HepG2 (cell line): ENCODE measurements at regions not wholly inside any gene's neighbourhood (a gene's known extent, or its start where the extent isn't known, plus 50 kb on each side); places are given as distances from the start of the nearest gene placed in this dataset.
A peak's percentile ranks its signal among the peaks of the same experiment; 100 is the strongest.
"Not testable (repeated sequence)": the region's sequence is repeated elsewhere in the genome, so short reads cannot be mapped to it uniquely, and the experiment has no call there.

ENCODE experiments used
- ATAC-seq: fragments of 200-7000 bp; cut with Tn5 transposase; 3 replicates; pipeline ENCODE4 v1.9.1; 2020; ENCODE audit warnings: mild to moderate bottlenecking, moderate library complexity
- BruUV-seq: library from RNA; stranded (reverse); fragments of 400-500 nt; replicated peaks from 2 replicates; lab custom pipeline; 2021; lab: Mats Ljungman, UMichigan
- CTCF ChIA-PET: fragments of 300-600 bp; formaldehyde crosslinking; extraction: SDS; loops from one replicate; lab custom pipeline; 2021; ENCODE audit warnings: low total read pairs, inconsistent platforms, low intra/inter-chr PET ratio; lab: Yijun Ruan, JAX
- POLR2A ChIA-PET: fragments of 350-600 bp; sonication (Branson Sonifier 250); formaldehyde crosslinking; loops from one replicate; lab custom pipeline; 2020; ENCODE audit warnings: antibody characterized with exemption, inconsistent platforms; lab: Yijun Ruan, JAX
- DNase-seq: peaks from one replicate; pipeline ENCODE4 v3.0.0-alpha.2; 2015; ENCODE audit warnings: low spot score
- FAIRE-seq: peaks from 3 replicates; lab custom pipeline; 2011; peaks lifted over from hg19 to GRCh38; lab: Jason Lieb, UNC
- H2AFZ ChIP-seq: one replicate; pipeline ENCODE4 v1.6.1; 2011; ENCODE audit warnings: low read length, inconsistent platforms
- H3K27ac ChIP-seq: fragments of 300-600 bp; 3 replicates; pipeline ENCODE4 v1.8.0; 2011; ENCODE audit warnings: mixed run types, mild to moderate bottlenecking, mixed read lengths, low read length, inconsistent platforms; ENCODE audit not compliant: insufficient read depth; ENCODE audit errors: extremely low read length
- H3K27me3 ChIP-seq, 2 experiments: fragments of 200-600 bp in 1 of 2; 2 replicates in 1 of 2; 3 replicates in 1 of 2; pipeline versions ENCODE4 v1.6.0 to v1.8.0; 2011; ENCODE audit warnings: low read length in 2 of 2, mild to moderate bottlenecking in 2 of 2, moderate library complexity in 2 of 2, inconsistent platforms in 1 of 2; ENCODE audit not compliant: insufficient read depth in 2 of 2, control insufficient read depth in 1 of 2
- H3K36me3 ChIP-seq, 2 experiments: fragments of 200-600 bp in 1 of 2; replicated peaks in 1 of 2; 2 replicates in 1 of 2; 3 replicates in 1 of 2; pipeline versions ENCODE4 v1.5.1 to v1.8.0; 2011; ENCODE audit warnings: low read length in 2 of 2, inconsistent platforms in 1 of 2; ENCODE audit not compliant: insufficient read depth in 2 of 2, control insufficient read depth in 1 of 2
- H3K4me1 ChIP-seq: 2 replicates; pipeline ENCODE4 v1.5.1; 2012; ENCODE audit warnings: low read length, inconsistent platforms; ENCODE audit not compliant: insufficient read depth
- H3K4me2 ChIP-seq: 2 replicates; pipeline ENCODE4 v1.6.0; 2011; ENCODE audit warnings: low read depth, low read length, inconsistent platforms
- H3K4me3 ChIP-seq, 3 experiments: fragments of 200-600 bp in 1 of 3; sonication (generic), shearing (Covaris generic) in 1 of 3; replicated peaks in 1 of 3; 2 replicates each; pipeline ENCODE4 v1.5.1; 2011 to 2016; ENCODE audit warnings: low read length in 3 of 3, inconsistent platforms in 2 of 3, low read depth in 2 of 3, mild to moderate bottlenecking in 2 of 3, control low read depth in 1 of 3, mixed read lengths in 1 of 3; ENCODE audit not compliant: insufficient read depth in 1 of 3
- H3K79me2 ChIP-seq: one replicate; pipeline ENCODE4 v1.6.1; 2011; ENCODE audit warnings: low read length, inconsistent platforms; ENCODE audit not compliant: insufficient read depth
- H3K9ac ChIP-seq: 2 replicates; pipeline ENCODE4 v1.6.0; 2011; ENCODE audit warnings: mild to moderate bottlenecking, low read depth, low read length, inconsistent platforms; ENCODE audit not compliant: insufficient read depth
- H3K9me3 ChIP-seq: 2 replicates; pipeline ENCODE4 v1.5.1; 2012; ENCODE audit warnings: mild to moderate bottlenecking, low read length
- H4K20me1 ChIP-seq: 2 replicates; pipeline ENCODE4 v1.6.0; 2011; ENCODE audit warnings: inconsistent platforms, mild to moderate bottlenecking, low read length, moderate library complexity; ENCODE audit not compliant: insufficient read depth
- ELF1 ChIP-seq: sonication (generic); formaldehyde crosslinking; IDR thresholded peaks from 2 replicates; pipeline ENCODE4 v1.4.0; 2020; ENCODE audit warnings: missing genetic modification reagents
- GABPB1 ChIP-seq: IDR thresholded peaks from 2 replicates; pipeline ENCODE4 v1.6.1; 2016; ENCODE audit warnings: mild to moderate bottlenecking, missing genetic modification reagents, moderate library complexity, missing compliant biosample characterization
- HMGXB4 ChIP-seq, 2 experiments: sonication (generic) in 1 of 2; formaldehyde crosslinking in 1 of 2; IDR thresholded peaks; 2 replicates each; pipeline versions ENCODE4 v1.4.0 to v1.6.1; 2018 to 2020; ENCODE audit warnings: missing genetic modification reagents in 2 of 2, borderline replicate concordance in 1 of 2, low read depth in 1 of 2, mild to moderate bottlenecking in 1 of 2, missing biosample characterization in 1 of 2
- KDM2A ChIP-seq: sonication (generic); formaldehyde crosslinking; IDR thresholded peaks from 2 replicates; pipeline ENCODE4 v1.4.0; 2020; ENCODE audit warnings: low read depth, missing genetic modification reagents, borderline replicate concordance
- STAG1 ChIP-seq: sonication (generic); formaldehyde crosslinking; IDR thresholded peaks from 2 replicates; pipeline ENCODE4 v1.4.0; 2020; ENCODE audit warnings: missing genetic modification reagents
- UBTF ChIP-seq: sonication (generic); formaldehyde crosslinking; IDR thresholded peaks from 2 replicates; pipeline ENCODE4 v1.4.0; 2020; ENCODE audit warnings: mild to moderate bottlenecking, missing genetic modification reagents
- ZNF800 ChIP-seq: sonication (generic); formaldehyde crosslinking; IDR thresholded peaks from 2 replicates; pipeline ENCODE4 v1.4.0; 2020; ENCODE audit warnings: missing genetic modification reagents
- WGBS: methylation state at CpG from one replicate; pipeline ENCODE4 v1.1.6; 2017; ENCODE audit warnings: low lambda C conversion rate; 5-methylcytosine and 5-hydroxymethylcytosine counted together
- in situ Hi-C: cut with HindIII; loops from 2 replicates; pipeline ENCODE4 v1.10.0; 2017; ENCODE audit warnings: low pct_unique_long_range_greater_than_20kb; ENCODE audit not compliant: extremely low pct_ligation_motif_present
- intact Hi-C: fragments of 100-400 bp; cut with micrococcal nuclease; formaldehyde crosslinking; loops from one replicate; pipeline ENCODE4 v1.10.0; 2022; ENCODE audit not compliant: unreplicated experiment

GRCh38 chr9:66152406-66152805 lies 415.5 kb downstream of the FOXD4L4 start:
- CTCF ChIA-PET, FAIRE-seq, H4K20me1 ChIP-seq, H3K79me2 ChIP-seq, H3K4me1 ChIP-seq, in situ Hi-C loops, H3K4me3 ChIP-seq, H3K36me3 ChIP-seq, H2AFZ ChIP-seq, H3K9ac ChIP-seq, POLR2A ChIA-PET, DNase-seq, H3K4me2 ChIP-seq, intact Hi-C loops, H3K27me3 ChIP-seq, BruUV-seq, H3K27ac ChIP-seq, H3K9me3 ChIP-seq: not testable (repeated sequence)
- peak; percentile 33 for ATAC-seq
- WGBS, result no CpG with 5 or more reads among the region's 30 CpGs

GRCh38 chr9:66153021-66153725 lies 416.2 kb downstream of the FOXD4L4 start:
- H3K9ac ChIP-seq, H3K27ac ChIP-seq, POLR2A ChIA-PET, BruUV-seq, H3K36me3 ChIP-seq, H4K20me1 ChIP-seq, intact Hi-C loops, CTCF ChIA-PET, H3K9me3 ChIP-seq, in situ Hi-C loops, H3K4me1 ChIP-seq, H2AFZ ChIP-seq, H3K79me2 ChIP-seq, FAIRE-seq, H3K27me3 ChIP-seq: not testable (repeated sequence)
- peak; percentile 100 for ATAC-seq
- peak overlapping the region in 2 of 3 experiments; percentile 28 to 48; a peak in 2 of 6 replicates for H3K4me3 ChIP-seq
- peak; percentile 45 for DNase-seq
- 41% methylated on average over 16 of the region's 59 CpGs for WGBS
- peak overlapping the region; percentile 51 for H3K4me2 ChIP-seq
- TF ChIP-seq STAG1 (peak; percentile 49), ZNF800 (CRISPR knock-in tag) (0 out of 2 replicates have a peak, but pooled peaks have one; percentile 58), ELF1 (CRISPR knock-in tag) (peak; percentile 37; the same call in 1 of the 2 replicates), GABPB1 (CRISPR knock-in tag) (peak; percentile 75), HMGXB4 (CRISPR knock-in tag; IDR thresholded peaks at IDR 0.05; ENCODE audit: borderline replicate concordance in 1 of 2, low read depth in 1 of 2) (0 out of 4 replicates have a peak, but pooled peaks of 1 of the 2 experiments have one; percentile 23), KDM2A (0 out of 2 replicates have a peak, but pooled peaks have one; percentile 36), UBTF (CRISPR knock-in tag) (peak; percentile 34; the same call in 1 of the 2 replicates)
